Thyroid gland (tissue), 4 donors: ENCODE measurements at regions not wholly inside any gene's neighbourhood (a gene's known extent, or its start where the extent isn't known, plus 50 kb on each side); places are given as distances from the start of the nearest gene placed in this dataset.

Source experiments
- POLR2A ChIP-seq, 2 donors: fragments of 450-650 bp; IDR thresholded peaks; one replicate each; pipeline ENCODE4 v1.6.1; 2017; ENCODE audit warnings: antibody characterized with exemption in 2 of 2, mild to moderate bottlenecking in 2 of 2, moderate library complexity in 1 of 2
- TF ChIP-seq, protein P1 (sequence below), 6 experiments: fragments of 200-600 bp in 3 of 6; fragments of 450-650 bp in 3 of 6; sonication (generic) in 3 of 6; IDR thresholded peaks; one replicate each; pipeline ENCODE4 v1.5.1; 2016 to 2019; ENCODE audit warnings: antibody characterized with exemption in 6 of 6, mild to moderate bottlenecking in 2 of 6, inconsistent platforms in 1 of 6, moderate library complexity in 1 of 6

DNA sequence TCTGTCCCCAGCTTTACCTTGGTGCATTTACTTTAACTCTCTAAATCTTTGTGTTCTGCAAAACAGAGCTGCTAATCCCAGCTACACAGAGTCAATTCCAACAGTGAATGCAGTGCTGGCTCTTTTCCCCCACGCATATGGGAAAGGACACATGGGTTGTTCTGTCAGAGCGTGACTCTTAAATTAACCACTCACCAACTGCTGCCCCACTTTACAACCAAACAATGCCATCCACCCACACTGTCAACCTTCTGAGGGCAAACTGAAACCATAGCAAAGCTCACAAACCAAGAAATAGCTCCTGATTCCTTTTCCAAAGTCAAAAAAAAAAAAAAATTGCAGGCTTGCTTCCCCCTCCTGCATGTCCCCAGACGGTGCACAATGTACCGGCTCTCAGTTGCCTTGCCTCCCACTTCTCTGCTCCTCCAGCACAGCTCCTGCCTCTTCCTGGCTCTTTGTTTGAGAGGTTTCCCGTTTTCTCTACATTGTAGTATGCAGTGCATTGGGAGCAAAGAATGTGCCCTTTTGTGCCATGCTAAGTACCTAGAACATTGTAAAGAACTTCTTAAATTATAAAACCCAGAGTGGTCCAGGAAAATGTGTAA is 151.5 kb upstream of the DAPK1 start:
- TF ChIP-seq, protein P1, sequence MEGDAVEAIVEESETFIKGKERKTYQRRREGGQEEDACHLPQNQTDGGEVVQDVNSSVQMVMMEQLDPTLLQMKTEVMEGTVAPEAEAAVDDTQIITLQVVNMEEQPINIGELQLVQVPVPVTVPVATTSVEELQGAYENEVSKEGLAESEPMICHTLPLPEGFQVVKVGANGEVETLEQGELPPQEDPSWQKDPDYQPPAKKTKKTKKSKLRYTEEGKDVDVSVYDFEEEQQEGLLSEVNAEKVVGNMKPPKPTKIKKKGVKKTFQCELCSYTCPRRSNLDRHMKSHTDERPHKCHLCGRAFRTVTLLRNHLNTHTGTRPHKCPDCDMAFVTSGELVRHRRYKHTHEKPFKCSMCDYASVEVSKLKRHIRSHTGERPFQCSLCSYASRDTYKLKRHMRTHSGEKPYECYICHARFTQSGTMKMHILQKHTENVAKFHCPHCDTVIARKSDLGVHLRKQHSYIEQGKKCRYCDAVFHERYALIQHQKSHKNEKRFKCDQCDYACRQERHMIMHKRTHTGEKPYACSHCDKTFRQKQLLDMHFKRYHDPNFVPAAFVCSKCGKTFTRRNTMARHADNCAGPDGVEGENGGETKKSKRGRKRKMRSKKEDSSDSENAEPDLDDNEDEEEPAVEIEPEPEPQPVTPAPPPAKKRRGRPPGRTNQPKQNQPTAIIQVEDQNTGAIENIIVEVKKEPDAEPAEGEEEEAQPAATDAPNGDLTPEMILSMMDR (IDR thresholded peaks at IDR 0.05) = no peak
- TF ChIP-seq POLR2A (IDR thresholded peaks at IDR 0.05) = no peak
